ENCODE measurements at regions not wholly inside any gene's neighbourhood (a gene's known extent, or its start where the extent isn't known, plus 50 kb on each side); places are given as distances from the start of the nearest gene placed in this dataset.

DNA sequence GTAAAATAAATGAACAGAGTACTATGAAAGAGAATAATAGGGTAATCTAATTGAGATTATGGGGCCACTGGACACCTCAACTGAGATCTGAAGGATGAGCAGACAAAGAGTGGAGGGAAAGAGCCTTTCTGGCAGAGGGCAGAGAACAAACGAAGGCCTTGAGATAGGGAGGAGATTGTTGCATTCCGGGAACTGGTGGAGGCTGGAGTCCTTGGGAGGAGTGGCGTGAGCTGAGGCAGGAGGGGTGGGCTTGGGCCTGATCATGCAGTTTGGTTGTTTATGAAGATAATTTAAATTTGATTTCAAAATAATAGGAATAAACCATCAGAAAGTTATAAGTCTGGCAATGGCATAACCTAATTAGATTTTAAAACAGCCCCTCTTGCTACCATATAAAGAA lies 59.5 kb upstream of the GALNT15 start (continued):
- TF ChIP-seq, protein P1, sequence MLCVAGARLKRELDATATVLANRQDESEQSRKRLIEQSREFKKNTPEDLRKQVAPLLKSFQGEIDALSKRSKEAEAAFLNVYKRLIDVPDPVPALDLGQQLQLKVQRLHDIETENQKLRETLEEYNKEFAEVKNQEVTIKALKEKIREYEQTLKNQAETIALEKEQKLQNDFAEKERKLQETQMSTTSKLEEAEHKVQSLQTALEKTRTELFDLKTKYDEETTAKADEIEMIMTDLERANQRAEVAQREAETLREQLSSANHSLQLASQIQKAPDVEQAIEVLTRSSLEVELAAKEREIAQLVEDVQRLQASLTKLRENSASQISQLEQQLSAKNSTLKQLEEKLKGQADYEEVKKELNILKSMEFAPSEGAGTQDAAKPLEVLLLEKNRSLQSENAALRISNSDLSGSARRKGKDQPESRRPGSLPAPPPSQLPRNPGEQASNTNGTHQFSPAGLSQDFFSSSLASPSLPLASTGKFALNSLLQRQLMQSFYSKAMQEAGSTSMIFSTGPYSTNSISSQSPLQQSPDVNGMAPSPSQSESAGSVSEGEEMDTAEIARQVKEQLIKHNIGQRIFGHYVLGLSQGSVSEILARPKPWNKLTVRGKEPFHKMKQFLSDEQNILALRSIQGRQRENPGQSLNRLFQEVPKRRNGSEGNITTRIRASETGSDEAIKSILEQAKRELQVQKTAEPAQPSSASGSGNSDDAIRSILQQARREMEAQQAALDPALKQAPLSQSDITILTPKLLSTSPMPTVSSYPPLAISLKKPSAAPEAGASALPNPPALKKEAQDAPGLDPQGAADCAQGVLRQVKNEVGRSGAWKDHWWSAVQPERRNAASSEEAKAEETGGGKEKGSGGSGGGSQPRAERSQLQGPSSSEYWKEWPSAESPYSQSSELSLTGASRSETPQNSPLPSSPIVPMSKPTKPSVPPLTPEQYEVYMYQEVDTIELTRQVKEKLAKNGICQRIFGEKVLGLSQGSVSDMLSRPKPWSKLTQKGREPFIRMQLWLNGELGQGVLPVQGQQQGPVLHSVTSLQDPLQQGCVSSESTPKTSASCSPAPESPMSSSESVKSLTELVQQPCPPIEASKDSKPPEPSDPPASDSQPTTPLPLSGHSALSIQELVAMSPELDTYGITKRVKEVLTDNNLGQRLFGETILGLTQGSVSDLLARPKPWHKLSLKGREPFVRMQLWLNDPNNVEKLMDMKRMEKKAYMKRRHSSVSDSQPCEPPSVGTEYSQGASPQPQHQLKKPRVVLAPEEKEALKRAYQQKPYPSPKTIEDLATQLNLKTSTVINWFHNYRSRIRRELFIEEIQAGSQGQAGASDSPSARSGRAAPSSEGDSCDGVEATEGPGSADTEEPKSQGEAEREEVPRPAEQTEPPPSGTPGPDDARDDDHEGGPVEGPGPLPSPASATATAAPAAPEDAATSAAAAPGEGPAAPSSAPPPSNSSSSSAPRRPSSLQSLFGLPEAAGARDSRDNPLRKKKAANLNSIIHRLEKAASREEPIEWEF (IDR thresholded peaks at IDR 0.05; ENCODE audit: insufficient replicate concordance, low read depth, low read length): no peak
- TF ChIP-seq MTA2 (IDR thresholded peaks at IDR 0.05; ENCODE audit: low read depth) (no peak), IRF4 (IDR thresholded peaks at IDR 0.05; ENCODE audit: low read depth, low read length) (no peak), IKZF1 (conservative IDR thresholded peaks at IDR 0.05) (no peak)

DNA sequence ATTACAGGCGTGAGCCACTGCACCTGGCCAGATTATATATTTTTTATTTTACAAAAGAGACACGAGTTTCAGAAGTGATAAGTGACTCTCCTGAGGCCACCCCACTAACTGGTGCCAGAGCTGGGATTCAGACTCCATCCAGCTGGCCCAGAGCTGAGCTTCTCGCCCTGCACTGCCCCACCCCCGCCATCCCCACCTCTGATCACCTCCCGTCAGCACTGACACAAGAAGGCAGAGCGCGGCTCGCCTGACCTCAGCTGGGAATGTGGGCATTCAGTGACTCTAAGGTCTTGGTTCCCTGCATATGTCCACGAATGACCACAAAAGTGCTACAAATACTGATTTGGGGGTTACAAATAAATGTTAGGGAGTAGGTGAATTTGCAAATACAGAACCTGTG lies 56.1 kb upstream of the GALNT15 start:
- no peaks in the 10 kb centered on the region for H3K79me2 ChIP-seq (ENCODE audit: control insufficient read depth, insufficient read depth, low read length)
- no peak overlapping the region for H3K9ac ChIP-seq (ENCODE audit: control insufficient read depth, insufficient read depth, low read length)
- H4K20me1 ChIP-seq (ENCODE audit: control insufficient read depth, insufficient read depth): no peaks in the 10 kb centered on the region
- ChIA-PET SMC1A (ENCODE audit: uncharacterized antibody, unreplicated experiment) (no interaction called here), RAD21 (ENCODE audit: unreplicated experiment) (no interaction called here), CTCF (interaction anchor here (1.0 kb wide), 1 partner anchor 69 kb away, joined by 3 read pairs; no protein-coding TSS in a partner anchor), POLR2A (no interaction called here)
- in situ Hi-C loops (cut with MboI) (no loop called here), intact Hi-C loops (cut with micrococcal nuclease; ENCODE audit: unreplicated experiment) (no loop called here)
- FAIRE-seq: no peak
- H3K36me3 ChIP-seq (ENCODE audit: control insufficient read depth in 2 of 2, insufficient read depth in 2 of 2, low read length in 1 of 2): no peaks in the 10 kb centered on the region
- no peak overlapping the region for H3K4me3 ChIP-seq
- ATAC-seq: no peak
- DNase-seq (ENCODE audit: low read depth, low spot score): no peak
- no peaks in the 10 kb centered on the region for H3K9me3 ChIP-seq (replicated peaks; ENCODE audit: control insufficient read depth, insufficient read depth, low read length)
- H2AFZ ChIP-seq (ENCODE audit: control insufficient read depth, low read depth, low read length): no peak overlapping the region
- no peak overlapping the region for H3K27ac ChIP-seq (ENCODE audit: control insufficient read depth, insufficient read depth)
- WGBS (ENCODE audit: insufficient coverage, insufficient replicate concordance, low lambda C conversion rate, missing lambda C conversion rate): 49% methylated on average over 8 of the region's 9 CpGs
- no TSS peak for BruUV-seq (replicated peaks)
- no peaks in the 10 kb centered on the region; a peak in 1 of 4 replicates for H3K27me3 ChIP-seq (replicated peaks in 1 of 2; ENCODE audit: control insufficient read depth in 2 of 2, insufficient read depth in 2 of 2, low read length in 1 of 2)
- H3K4me1 ChIP-seq (ENCODE audit: control insufficient read depth, insufficient read depth, low read length): no peaks in the 10 kb centered on the region
- no peak overlapping the region for H3K4me2 ChIP-seq (ENCODE audit: control insufficient read depth, insufficient read depth)
- no peak for TF ChIP-seq CEBPZ (IDR thresholded peaks at IDR 0.05; ENCODE audit: low read depth, low read length)
- TF ChIP-seq, protein P2, sequence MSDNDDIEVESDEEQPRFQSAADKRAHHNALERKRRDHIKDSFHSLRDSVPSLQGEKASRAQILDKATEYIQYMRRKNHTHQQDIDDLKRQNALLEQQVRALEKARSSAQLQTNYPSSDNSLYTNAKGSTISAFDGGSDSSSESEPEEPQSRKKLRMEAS (IDR thresholded peaks at IDR 0.05; ENCODE audit: low read depth, low read length): no peak
- no peak for TF ChIP-seq CHD1 (IDR thresholded peaks at IDR 0.05; ENCODE audit: low read depth, low read length)
- no peak for TF ChIP-seq PRDM15 (CRISPR knock-in tag; IDR thresholded peaks at IDR 0.05)

Measured in GM12878 (cell line).